ENCODE measurements at regions not wholly inside any gene's neighbourhood (a gene's known extent, or its start where the extent isn't known, plus 50 kb on each side); places are given as distances from the start of the nearest gene placed in this dataset.

- no peaks in the 10 kb centered on the region for H3K4me1 Mint-ChIP-seq
- peaks cover 7% of the 10 kb centered on the region for H3K9me3 Mint-ChIP-seq
- no peak overlapping the region for H3K4me3 Mint-ChIP-seq
- no peaks in the 10 kb centered on the region for H3K27me3 Mint-ChIP-seq (ENCODE audit: low read depth, poor library complexity)
- DNase-seq: no peak
- H3K27ac Mint-ChIP-seq: no peak overlapping the region
- H3K36me3 Mint-ChIP-seq (ENCODE audit: low read depth): no peaks in the 10 kb centered on the region
- no peak for TF ChIP-seq CTCF (IDR thresholded peaks at IDR 0.05)
Observed at GRCh38 chr14:42918615-42919014, 1311.9 kb downstream of the LRFN5 start.

- Mint-ChIP-seq H3K27me3 (ENCODE audit: low read depth, poor library complexity) (peaks cover 2% of the 10 kb centered on the region), H3K9me3 (peaks cover 3% of the 10 kb centered on the region), H3K27ac (no peak overlapping the region), H3K4me3 (no peak overlapping the region), H3K36me3 (ENCODE audit: low read depth) (no peaks in the 10 kb centered on the region), H3K4me1 (no peaks in the 10 kb centered on the region)
- TF ChIP-seq CTCF (IDR thresholded peaks at IDR 0.05): no peak
- DNase-seq: no peak
Observed at GRCh38 chr14:42911642-42912041, 1305.0 kb downstream of the LRFN5 start.

GRCh38 chr14:42909659-42910058, 1303.0 kb downstream of the LRFN5 start:
- no peak for TF ChIP-seq CTCF (IDR thresholded peaks at IDR 0.05)
- Mint-ChIP-seq H3K4me1 (no peaks in the 10 kb centered on the region), H3K9me3 (peaks cover 3% of the 10 kb centered on the region), H3K36me3 (ENCODE audit: low read depth) (no peaks in the 10 kb centered on the region), H3K4me3 (no peak overlapping the region), H3K27ac (no peak overlapping the region), H3K27me3 (ENCODE audit: low read depth, poor library complexity) (peaks cover 2% of the 10 kb centered on the region)
- no peak for DNase-seq

- Mint-ChIP-seq H3K9me3 (peaks cover 6% of the 10 kb centered on the region), H3K27ac (no peak overlapping the region), H3K4me3 (no peak overlapping the region), H3K36me3 (ENCODE audit: low read depth) (no peaks in the 10 kb centered on the region), H3K27me3 (ENCODE audit: low read depth, poor library complexity) (no peaks in the 10 kb centered on the region), H3K4me1 (no peaks in the 10 kb centered on the region)
- TF ChIP-seq CTCF (IDR thresholded peaks at IDR 0.05): no peak
- no peak for DNase-seq
Observed at GRCh38 chr14:42893183-42893582, 1286.5 kb downstream of the LRFN5 start.

GRCh38 chr14:42884100-42884499, 1277.4 kb downstream of the LRFN5 start:
- peaks cover 14% of the 10 kb centered on the region for H3K9me3 Mint-ChIP-seq
- no peaks in the 10 kb centered on the region for H3K4me1 Mint-ChIP-seq
- no peaks in the 10 kb centered on the region for H3K36me3 Mint-ChIP-seq (ENCODE audit: low read depth)
- H3K27me3 Mint-ChIP-seq (ENCODE audit: low read depth, poor library complexity): no peaks in the 10 kb centered on the region
- H3K4me3 Mint-ChIP-seq: no peak overlapping the region
- TF ChIP-seq CTCF (IDR thresholded peaks at IDR 0.05): no peak
- DNase-seq: no peak
- H3K27ac Mint-ChIP-seq: no peak overlapping the region

- no peak for TF ChIP-seq CTCF (IDR thresholded peaks at IDR 0.05)
- no peaks in the 10 kb centered on the region for H3K27me3 Mint-ChIP-seq (ENCODE audit: low read depth, poor library complexity)
- H3K4me3 Mint-ChIP-seq: no peak overlapping the region
Observed at GRCh38 chr14:42877716-42878115, 1271.0 kb downstream of the LRFN5 start.

More at GRCh38 chr14:42877716-42878115, 1271.0 kb downstream of the LRFN5 start:
- Mint-ChIP-seq H3K4me1 (no peaks in the 10 kb centered on the region), H3K9me3 (no peaks in the 10 kb centered on the region), H3K27ac (no peak overlapping the region), H3K36me3 (ENCODE audit: low read depth) (no peaks in the 10 kb centered on the region)
- DNase-seq: no peak

Data from nephron progenitor cell (in vitro differentiated cells).